Vagina (tissue), 2 donors: ENCODE measurements at regions not wholly inside any gene's neighbourhood (a gene's known extent, or its start where the extent isn't known, plus 50 kb on each side); places are given as distances from the start of the nearest gene placed in this dataset.

Source experiments
- CTCF ChIP-seq, 3 experiments: fragments of 450-650 bp in 2 of 3; fragments of 200-600 bp in 1 of 3; sonication (generic) in 1 of 3; IDR thresholded peaks; one replicate each; pipeline ENCODE4 v1.5.1; 2017 to 2019; ENCODE audit warnings: antibody characterized with exemption in 3 of 3, mild to moderate bottlenecking in 2 of 3, moderate library complexity in 2 of 3
- POLR2A ChIP-seq, 2 donors: fragments of 450-650 bp; IDR thresholded peaks; one replicate each; pipeline ENCODE4 v1.6.1; 2017; ENCODE audit warnings: antibody characterized with exemption in 2 of 2, mild to moderate bottlenecking in 2 of 2, moderate library complexity in 2 of 2
- POLR2AphosphoS5 ChIP-seq, 2 donors: sonication (generic); formaldehyde crosslinking; IDR thresholded peaks; one replicate each; pipeline ENCODE4 v1.9.0; 2017; ENCODE audit warnings: antibody characterized with exemption in 2 of 2, mild to moderate bottlenecking in 2 of 2, low read depth in 1 of 2; ENCODE audit not compliant: insufficient read depth in 1 of 2

- no peak for TF ChIP-seq CTCF (IDR thresholded peaks at IDR 0.05)
- TF ChIP-seq POLR2A (IDR thresholded peaks at IDR 0.05) = no peak
- TF ChIP-seq POLR2AphosphoS5 (IDR thresholded peaks at IDR 0.05; ENCODE audit: insufficient read depth in 1 of 2, low read depth in 1 of 2) = no peak
Measured at GRCh38 chr12:131408036-131408365, 302.9 kb upstream of the SFSWAP start.
